ENCODE measurements at regions not wholly inside any gene's neighbourhood (a gene's known extent, or its start where the extent isn't known, plus 50 kb on each side); places are given as distances from the start of the nearest gene placed in this dataset.

DNA sequence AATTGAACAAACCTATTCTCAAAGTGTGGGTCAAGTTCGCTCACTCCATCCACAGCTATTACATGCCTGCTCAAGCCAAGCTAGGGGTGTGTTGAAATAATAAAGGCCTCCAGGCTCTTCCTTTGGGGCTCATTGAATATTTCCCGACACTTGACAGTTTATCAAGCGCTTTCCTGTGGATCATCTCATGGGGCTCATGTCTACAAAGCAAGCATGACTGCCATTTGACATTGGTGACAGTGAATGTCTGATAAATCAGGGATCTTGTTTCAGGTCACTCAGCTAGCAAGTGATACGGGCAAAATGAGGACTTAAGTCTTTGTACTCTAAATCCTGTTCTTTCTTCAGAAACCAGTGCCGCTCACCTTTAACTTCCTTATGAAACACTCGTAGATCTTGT is 542.6 kb downstream of the TOX3 start:
- H3K27me3 ChIP-seq (ENCODE audit: control insufficient read depth, insufficient read depth, low read length) = no peaks in the 10 kb centered on the region
- H3K9ac ChIP-seq (ENCODE audit: low read depth, low read length) = no peak overlapping the region
- H3K27ac ChIP-seq (ENCODE audit: low read depth, low read length) = no peak overlapping the region
- H3K9me3 ChIP-seq (ENCODE audit: control insufficient read depth, insufficient read depth, low read length) = no peaks in the 10 kb centered on the region
- no peaks in the 10 kb centered on the region for H3K4me1 ChIP-seq (ENCODE audit: control insufficient read depth, insufficient read depth, low read length)
- no peaks in the 10 kb centered on the region for H3K36me3 ChIP-seq (ENCODE audit: control insufficient read depth, insufficient read depth, low read length)
- no peak overlapping the region for H3K4me3 ChIP-seq (ENCODE audit: low read depth, low read length)

- H3K36me3 ChIP-seq (ENCODE audit: control insufficient read depth, insufficient read depth, low read length) = no peaks in the 10 kb centered on the region
- no peak overlapping the region for H3K27ac ChIP-seq (ENCODE audit: low read depth, low read length)
- no peak overlapping the region for H3K9ac ChIP-seq (ENCODE audit: low read depth, low read length)
- H3K27me3 ChIP-seq (ENCODE audit: control insufficient read depth, insufficient read depth, low read length) = no peaks in the 10 kb centered on the region
- H3K4me1 ChIP-seq (ENCODE audit: control insufficient read depth, insufficient read depth, low read length) = no peaks in the 10 kb centered on the region
- no peak overlapping the region for H3K4me3 ChIP-seq (ENCODE audit: low read depth, low read length)
- H3K9me3 ChIP-seq (ENCODE audit: control insufficient read depth, insufficient read depth, low read length) = no peaks in the 10 kb centered on the region
Measured at GRCh38 chr16:52002026-52002425, 544.9 kb downstream of the TOX3 start.

DNA sequence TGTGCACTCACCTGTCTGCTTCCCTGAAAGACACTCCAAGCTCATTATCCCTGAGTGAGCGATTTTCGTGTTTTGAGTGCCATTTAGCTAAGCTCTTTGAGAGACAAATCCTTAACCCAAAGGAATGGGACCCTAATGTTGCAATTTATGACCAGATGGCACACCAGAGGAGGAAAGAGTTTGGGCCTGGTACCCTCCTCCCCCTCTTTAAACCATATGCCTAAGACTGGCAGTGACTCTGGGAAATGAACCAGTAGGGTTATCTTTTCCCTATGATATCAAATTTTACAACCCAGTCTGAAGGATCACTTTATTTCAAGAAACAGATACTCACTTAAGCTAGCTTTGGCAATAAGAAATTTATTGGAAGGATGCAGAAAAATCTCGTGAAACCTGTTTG is 550.4 kb downstream of the TOX3 start:
- Histone ChIP-seq H3K36me3 (ENCODE audit: control insufficient read depth, insufficient read depth, low read length) (no peaks in the 10 kb centered on the region), H3K4me3 (ENCODE audit: low read depth, low read length) (no peak overlapping the region), H3K9ac (ENCODE audit: low read depth, low read length) (no peak overlapping the region), H3K9me3 (ENCODE audit: control insufficient read depth, insufficient read depth, low read length) (no peaks in the 10 kb centered on the region), H3K27me3 (ENCODE audit: control insufficient read depth, insufficient read depth, low read length) (no peaks in the 10 kb centered on the region; the same call in 1 of the 2 replicates), H3K27ac (ENCODE audit: low read depth, low read length) (no peak overlapping the region), H3K4me1 (ENCODE audit: control insufficient read depth, insufficient read depth, low read length) (no peaks in the 10 kb centered on the region)

DNA sequence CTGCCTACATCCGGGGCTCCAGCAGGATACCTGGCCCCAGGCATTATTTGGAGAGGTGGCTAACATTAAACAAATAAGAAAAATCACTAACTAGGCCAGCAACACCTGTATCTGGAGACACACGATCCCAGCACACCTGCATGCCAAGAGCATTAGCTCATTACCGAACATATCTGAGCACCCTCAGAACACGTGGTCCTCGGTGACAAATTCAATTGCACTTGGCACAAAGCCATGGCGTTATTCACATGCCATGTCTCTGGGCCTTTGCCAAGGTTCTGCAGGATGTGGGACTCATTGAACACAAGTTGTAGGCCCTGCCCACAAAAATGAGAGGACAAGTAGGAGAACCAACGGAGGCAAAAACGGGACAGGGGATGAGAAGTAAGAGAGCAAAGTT is 552.3 kb downstream of the TOX3 start:
- no peak overlapping the region for H3K27ac ChIP-seq (ENCODE audit: low read depth, low read length)
- H3K9me3 ChIP-seq (ENCODE audit: control insufficient read depth, insufficient read depth, low read length) = no peaks in the 10 kb centered on the region
- no peak overlapping the region for H3K4me3 ChIP-seq (ENCODE audit: low read depth, low read length)
- no peak overlapping the region for H3K9ac ChIP-seq (ENCODE audit: low read depth, low read length)
- no peaks in the 10 kb centered on the region for H3K36me3 ChIP-seq (ENCODE audit: control insufficient read depth, insufficient read depth, low read length)
- no peaks in the 10 kb centered on the region for H3K4me1 ChIP-seq (ENCODE audit: control insufficient read depth, insufficient read depth, low read length)
- H3K27me3 ChIP-seq (ENCODE audit: control insufficient read depth, insufficient read depth, low read length) = no peaks in the 10 kb centered on the region; the same call in 1 of the 2 replicates

DNA sequence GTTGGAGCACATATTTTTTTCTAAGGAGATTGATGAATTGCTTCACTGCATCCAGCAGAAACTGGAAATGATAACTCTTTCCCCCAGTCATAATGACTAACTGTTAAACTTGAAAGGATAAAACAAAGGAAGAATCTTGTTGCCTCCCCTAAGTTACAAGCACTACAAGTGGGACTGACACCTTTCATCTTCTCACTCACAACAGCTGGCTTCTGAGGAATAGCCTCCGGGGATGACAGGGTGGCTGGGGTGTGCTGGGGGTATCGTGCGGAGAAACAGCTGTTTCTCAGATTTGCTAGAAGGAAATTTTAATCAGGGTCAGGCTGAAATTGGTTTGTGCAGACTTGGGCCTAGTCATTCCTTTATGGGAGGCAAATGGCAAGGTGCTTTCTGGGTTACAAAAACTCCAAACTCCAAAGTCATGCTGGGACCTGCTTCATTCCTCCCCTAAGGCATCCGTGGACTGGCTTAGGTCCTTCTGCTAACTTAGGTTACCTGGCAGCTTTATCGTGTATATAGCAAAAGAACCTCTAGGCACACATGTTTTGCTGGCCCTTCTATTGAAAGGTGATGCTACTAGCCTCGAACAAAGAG is 557.2 kb downstream of the TOX3 start:
- H3K27ac ChIP-seq (ENCODE audit: low read depth, low read length) = no peak overlapping the region
- no peaks in the 10 kb centered on the region for H3K9me3 ChIP-seq (ENCODE audit: control insufficient read depth, insufficient read depth, low read length)
- no peaks in the 10 kb centered on the region; the same call in 1 of the 2 replicates for H3K27me3 ChIP-seq (ENCODE audit: control insufficient read depth, insufficient read depth, low read length)
- no peak overlapping the region for H3K9ac ChIP-seq (ENCODE audit: low read depth, low read length)
- no peaks in the 10 kb centered on the region for H3K36me3 ChIP-seq (ENCODE audit: control insufficient read depth, insufficient read depth, low read length)
- H3K4me1 ChIP-seq (ENCODE audit: control insufficient read depth, insufficient read depth, low read length) = no peaks in the 10 kb centered on the region
- H3K4me3 ChIP-seq (ENCODE audit: low read depth, low read length) = no peak overlapping the region

DNA sequence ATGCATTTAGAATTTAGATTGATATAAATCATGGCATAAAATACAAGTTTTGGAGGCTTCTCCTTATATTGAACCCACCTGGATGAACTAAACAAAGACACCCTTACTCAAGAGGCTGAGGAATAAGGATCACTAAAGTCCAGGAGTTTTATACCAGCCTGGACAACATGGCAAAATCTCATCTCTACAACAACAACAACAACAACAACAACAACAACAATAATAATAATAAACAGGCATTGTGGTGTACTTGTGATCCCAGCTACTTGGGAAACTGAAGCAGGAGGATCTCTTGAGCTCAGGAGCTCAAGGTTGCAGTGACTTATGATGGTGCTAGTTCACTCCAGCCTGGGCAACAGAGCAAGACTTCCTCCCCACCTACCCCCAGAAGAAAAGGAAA is 558.0 kb downstream of the TOX3 start:
- H3K9ac ChIP-seq (ENCODE audit: low read depth, low read length) = no peak overlapping the region
- no peaks in the 10 kb centered on the region for H3K4me1 ChIP-seq (ENCODE audit: control insufficient read depth, insufficient read depth, low read length)
- H3K27me3 ChIP-seq (ENCODE audit: control insufficient read depth, insufficient read depth, low read length) = no peaks in the 10 kb centered on the region; the same call in 1 of the 2 replicates
- H3K27ac ChIP-seq (ENCODE audit: low read depth, low read length) = no peak overlapping the region
- H3K36me3 ChIP-seq (ENCODE audit: control insufficient read depth, insufficient read depth, low read length) = no peaks in the 10 kb centered on the region
- H3K9me3 ChIP-seq (ENCODE audit: control insufficient read depth, insufficient read depth, low read length) = no peaks in the 10 kb centered on the region
- H3K4me3 ChIP-seq (ENCODE audit: low read depth, low read length) = no peak overlapping the region

DNA sequence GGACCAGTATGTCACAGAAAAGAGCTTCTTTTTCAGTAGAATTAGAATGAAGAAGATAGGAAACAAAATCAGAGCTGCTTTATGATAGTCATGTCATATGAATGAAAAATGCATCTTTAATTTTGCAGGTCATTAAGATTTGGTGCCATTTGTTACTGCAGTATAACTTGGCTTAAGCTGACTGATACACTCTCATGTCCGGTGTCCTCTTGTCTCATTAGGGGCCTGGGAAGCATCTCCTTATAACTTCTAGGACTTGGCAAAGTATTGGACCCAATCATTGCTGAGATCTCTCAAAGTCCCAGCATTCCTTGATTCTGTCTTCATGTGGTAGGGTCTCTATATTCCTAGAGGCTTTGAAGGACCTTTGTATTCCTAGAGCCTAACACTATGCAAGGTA is 559.4 kb downstream of the TOX3 start:
- Histone ChIP-seq H3K4me3 (ENCODE audit: low read depth, low read length) (no peak overlapping the region), H3K9me3 (ENCODE audit: control insufficient read depth, insufficient read depth, low read length) (no peaks in the 10 kb centered on the region)

DNA sequence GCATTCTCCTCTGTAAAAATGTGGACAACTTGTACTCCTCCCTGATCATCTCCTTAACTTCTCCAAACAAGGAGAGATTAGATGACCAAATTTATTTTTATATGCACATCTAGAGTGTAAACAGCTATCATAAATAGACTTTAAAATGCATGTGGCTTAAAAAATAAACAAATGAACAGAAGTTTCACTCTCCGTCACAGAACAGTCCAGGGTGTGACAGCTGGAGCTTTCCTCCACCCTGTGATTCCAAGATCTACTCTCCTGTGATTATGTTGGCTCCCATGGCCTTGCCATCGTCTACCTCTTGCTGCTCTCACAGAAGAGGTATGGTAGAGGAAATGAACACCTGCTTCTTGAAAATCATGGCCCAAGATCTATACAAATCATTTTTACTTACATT is 560.2 kb downstream of the TOX3 start:
- Histone ChIP-seq H3K9me3 (ENCODE audit: control insufficient read depth, insufficient read depth, low read length) (no peaks in the 10 kb centered on the region), H3K27me3 (ENCODE audit: control insufficient read depth, insufficient read depth, low read length) (no peaks in the 10 kb centered on the region; the same call in 1 of the 2 replicates), H3K36me3 (ENCODE audit: control insufficient read depth, insufficient read depth, low read length) (no peaks in the 10 kb centered on the region), H3K4me1 (ENCODE audit: control insufficient read depth, insufficient read depth, low read length) (no peaks in the 10 kb centered on the region), H3K27ac (ENCODE audit: low read depth, low read length) (no peak overlapping the region), H3K4me3 (ENCODE audit: low read depth, low read length) (no peak overlapping the region), H3K9ac (ENCODE audit: low read depth, low read length) (no peak overlapping the region)

More for the DNA sequence above, 559.4 kb downstream of the TOX3 start:
- H3K4me1 ChIP-seq (ENCODE audit: control insufficient read depth, insufficient read depth, low read length) = no peaks in the 10 kb centered on the region
- no peaks in the 10 kb centered on the region; the same call in 1 of the 2 replicates for H3K27me3 ChIP-seq (ENCODE audit: control insufficient read depth, insufficient read depth, low read length)
- H3K9ac ChIP-seq (ENCODE audit: low read depth, low read length) = no peak overlapping the region
- H3K27ac ChIP-seq (ENCODE audit: low read depth, low read length) = no peak overlapping the region
- no peaks in the 10 kb centered on the region for H3K36me3 ChIP-seq (ENCODE audit: control insufficient read depth, insufficient read depth, low read length)

DNA sequence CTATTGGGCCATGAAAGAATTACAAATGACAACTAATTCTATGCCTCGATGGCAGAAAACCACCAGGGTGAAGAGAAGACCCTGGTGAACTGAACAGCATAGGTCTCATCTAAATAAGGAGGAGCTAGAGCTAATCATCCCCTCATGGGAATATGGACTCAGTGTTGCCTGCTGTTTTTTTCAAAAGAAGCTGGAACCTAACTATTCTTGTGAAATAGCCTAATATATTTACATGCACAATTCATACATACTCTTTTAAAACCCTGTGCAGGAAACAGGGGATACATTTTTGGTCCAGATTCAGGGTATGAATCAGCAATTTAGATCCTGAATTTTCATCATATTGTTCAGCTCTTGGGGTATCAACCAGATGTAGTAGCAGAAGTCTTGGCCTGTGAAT is 560.6 kb downstream of the TOX3 start:
- Histone ChIP-seq H3K36me3 (ENCODE audit: control insufficient read depth, insufficient read depth, low read length) (no peaks in the 10 kb centered on the region), H3K27me3 (ENCODE audit: control insufficient read depth, insufficient read depth, low read length) (no peaks in the 10 kb centered on the region), H3K9ac (ENCODE audit: low read depth, low read length) (no peak overlapping the region), H3K4me1 (ENCODE audit: control insufficient read depth, insufficient read depth, low read length) (no peaks in the 10 kb centered on the region), H3K4me3 (ENCODE audit: low read depth, low read length) (no peak overlapping the region), H3K27ac (ENCODE audit: low read depth, low read length) (no peak overlapping the region), H3K9me3 (ENCODE audit: control insufficient read depth, insufficient read depth, low read length) (no peaks in the 10 kb centered on the region)

GRCh38 chr16:51985126-51985525 is 561.8 kb downstream of the TOX3 start:
- H3K36me3 ChIP-seq (ENCODE audit: control insufficient read depth, insufficient read depth, low read length) = no peaks in the 10 kb centered on the region
- H3K9ac ChIP-seq (ENCODE audit: low read depth, low read length) = no peak overlapping the region
- H3K9me3 ChIP-seq (ENCODE audit: control insufficient read depth, insufficient read depth, low read length) = no peaks in the 10 kb centered on the region
- H3K27me3 ChIP-seq (ENCODE audit: control insufficient read depth, insufficient read depth, low read length) = no peaks in the 10 kb centered on the region
- H3K4me1 ChIP-seq (ENCODE audit: control insufficient read depth, insufficient read depth, low read length) = no peaks in the 10 kb centered on the region
- no peak overlapping the region for H3K27ac ChIP-seq (ENCODE audit: low read depth, low read length)
- no peak overlapping the region for H3K4me3 ChIP-seq (ENCODE audit: low read depth, low read length)

- Histone ChIP-seq H3K36me3 (ENCODE audit: control insufficient read depth, insufficient read depth, low read length) (no peaks in the 10 kb centered on the region), H3K4me3 (ENCODE audit: low read depth, low read length) (no peak overlapping the region), H3K9ac (ENCODE audit: low read depth, low read length) (no peak overlapping the region), H3K27me3 (ENCODE audit: control insufficient read depth, insufficient read depth, low read length) (no peaks in the 10 kb centered on the region), H3K27ac (ENCODE audit: low read depth, low read length) (no peak overlapping the region), H3K4me1 (ENCODE audit: control insufficient read depth, insufficient read depth, low read length) (no peaks in the 10 kb centered on the region), H3K9me3 (ENCODE audit: control insufficient read depth, insufficient read depth, low read length) (no peaks in the 10 kb centered on the region)
Measured at GRCh38 chr16:51984395-51984794, 562.5 kb downstream of the TOX3 start.

Measured in HUES48 (cell line).